GM18867 (cell line): ENCODE measurements at regions not wholly inside any gene's neighbourhood (a gene's known extent, or its start where the extent isn't known, plus 50 kb on each side); places are given as distances from the start of the nearest gene placed in this dataset.
A peak's percentile ranks its signal among the peaks of the same experiment; 100 is the strongest.
"Not testable (repeated sequence)": the region's sequence is repeated elsewhere in the genome, so short reads cannot be mapped to it uniquely, and the experiment has no call there.

ENCODE experiments used
- ATAC-seq: cut with Tn5 transposase; IDR thresholded peaks from one replicate; pipeline ENCODE4 v1.9.1; 2021; ENCODE audit warnings: mild to moderate bottlenecking, moderate library complexity; ENCODE audit not compliant: unreplicated experiment

GRCh38 chr10:57706576-57707299, 561.0 kb downstream of the IPMK start:
- ATAC-seq: no peak

- ATAC-seq: no peak
Observed at GRCh38 chr10:57706016-57706415, 561.7 kb downstream of the IPMK start.

GRCh38 chr10:57699944-57700343, 567.8 kb downstream of the IPMK start:
- ATAC-seq: no peak

- no peak for ATAC-seq
Observed at GRCh38 chr10:57696641-57697040, 571.1 kb downstream of the IPMK start.

GRCh38 chr10:57694956-57695608, 572.6 kb downstream of the IPMK start:
- no peak for ATAC-seq

- no peak for ATAC-seq
Observed at GRCh38 chr10:57692255-57692980, 575.3 kb downstream of the IPMK start.

- ATAC-seq: no peak
Observed at GRCh38 chr10:57689596-57690297, 577.9 kb downstream of the IPMK start.

- ATAC-seq: no peak
Observed at GRCh38 chr10:57679916-57680315, 587.8 kb downstream of the IPMK start.

GRCh38 chr10:57675125-57675524, 592.6 kb downstream of the IPMK start:
- ATAC-seq: no peak

- ATAC-seq: no peak
Observed at GRCh38 chr10:57673446-57673960, 594.2 kb downstream of the IPMK start.

- no peak for ATAC-seq
Observed at GRCh38 chr10:57664815-57665214, 602.9 kb downstream of the IPMK start.

GRCh38 chr10:57663401-57663800, 604.3 kb downstream of the IPMK start:
- ATAC-seq: no peak

GRCh38 chr10:57661206-57661605, 606.5 kb downstream of the IPMK start:
- no peak for ATAC-seq

GRCh38 chr10:57657164-57657765, 610.4 kb downstream of the IPMK start:
- ATAC-seq: peak; percentile 95

- ATAC-seq: peak; percentile 49
Observed at GRCh38 chr10:57654856-57655255, 612.8 kb downstream of the IPMK start.

- not testable (repeated sequence) for ATAC-seq
Observed at GRCh38 chr10:57645108-57645507, 622.6 kb downstream of the IPMK start.

GRCh38 chr10:57638411-57638810, 629.3 kb downstream of the IPMK start:
- no peak for ATAC-seq

GRCh38 chr10:57628592-57629284, 639.0 kb downstream of the IPMK start:
- ATAC-seq: no peak

- no peak for ATAC-seq
Observed at GRCh38 chr10:57627642-57628178, 640.0 kb downstream of the IPMK start.
